DMS53 treated with DMSO at 0.1 percent for 48 hours (cell line): ENCODE measurements at regions not wholly inside any gene's neighbourhood (a gene's known extent, or its start where the extent isn't known, plus 50 kb on each side); places are given as distances from the start of the nearest gene placed in this dataset.
A peak's percentile ranks its signal among the peaks of the same experiment; 100 is the strongest.

Experiments
- DNase-seq: peaks from one replicate; lab custom pipeline; 2025; ENCODE audit not compliant: unreplicated experiment; lab: John Stamatoyannopoulos, UW

DNA sequence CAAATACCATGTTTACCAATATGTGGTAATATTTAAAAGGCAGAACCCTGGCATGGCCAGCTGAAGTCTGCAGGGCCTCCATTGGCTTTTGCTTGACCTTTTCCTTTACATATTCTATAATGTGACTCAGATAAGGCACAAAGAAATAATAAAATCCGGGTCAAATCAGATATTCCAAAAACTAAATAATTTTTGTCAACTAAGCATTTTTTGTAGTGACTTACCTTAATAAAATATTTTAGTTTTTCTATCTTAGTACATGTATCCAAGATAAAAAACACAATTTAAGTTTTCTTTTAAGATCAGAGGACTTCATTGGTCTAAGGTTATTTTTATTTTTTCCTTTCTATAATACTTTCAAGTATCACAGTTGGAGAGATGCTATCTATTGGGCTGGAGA lies 179.4 kb upstream of the ADAMTS5 start:
- DNase-seq: no peak

DNA sequence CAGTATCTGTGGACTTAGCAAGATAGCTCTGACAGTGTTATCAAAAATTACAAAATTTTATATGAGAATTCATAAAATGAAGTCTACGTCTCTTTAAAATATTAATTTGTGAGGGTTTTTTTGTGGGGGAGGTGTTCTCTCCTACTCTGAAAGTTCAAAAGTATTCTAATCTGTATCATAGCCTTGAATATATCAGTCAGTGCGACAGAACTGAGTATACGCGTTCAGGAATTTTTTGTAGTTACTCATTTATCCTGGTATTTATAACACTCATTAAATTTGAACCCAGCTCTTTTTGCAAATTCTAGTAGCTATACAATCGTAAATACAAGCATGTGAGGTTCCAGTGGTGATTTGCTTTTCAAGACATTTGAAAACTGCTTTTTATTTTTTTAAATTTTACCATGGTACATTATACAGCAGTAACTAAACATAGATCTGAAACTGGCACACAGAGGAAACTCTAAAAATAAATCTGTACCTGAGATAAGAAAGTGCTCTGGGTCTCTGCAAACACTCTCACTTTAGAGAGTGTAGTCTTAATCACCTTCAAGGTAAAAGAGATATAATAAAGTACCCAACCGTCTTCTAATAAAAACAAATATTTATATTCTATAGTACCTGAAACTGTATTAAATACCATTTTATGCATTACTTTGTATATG lies 178.4 kb upstream of the ADAMTS5 start:
- DNase-seq: no peak

DNA sequence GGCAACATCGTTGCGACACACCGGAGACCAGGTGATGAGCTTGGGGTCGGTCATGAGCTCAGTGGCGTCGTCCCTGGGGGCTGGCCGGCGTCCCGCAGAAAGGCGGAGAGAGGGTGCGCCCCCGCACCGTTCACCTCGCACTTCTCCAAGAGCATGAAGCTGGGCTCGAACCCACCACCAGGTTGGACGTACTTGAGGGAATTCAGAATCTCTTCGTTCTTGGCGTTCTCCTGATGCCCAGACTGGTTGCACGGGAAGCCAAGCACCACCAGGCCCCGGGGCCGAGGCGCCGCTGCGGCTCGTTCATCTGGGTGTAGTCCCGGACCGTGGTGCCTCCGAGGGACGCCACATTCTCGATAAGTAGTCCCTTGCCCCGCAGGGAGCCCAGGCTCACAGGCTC lies 176.6 kb upstream of the ADAMTS5 start:
- DNase-seq: no peak

DNA sequence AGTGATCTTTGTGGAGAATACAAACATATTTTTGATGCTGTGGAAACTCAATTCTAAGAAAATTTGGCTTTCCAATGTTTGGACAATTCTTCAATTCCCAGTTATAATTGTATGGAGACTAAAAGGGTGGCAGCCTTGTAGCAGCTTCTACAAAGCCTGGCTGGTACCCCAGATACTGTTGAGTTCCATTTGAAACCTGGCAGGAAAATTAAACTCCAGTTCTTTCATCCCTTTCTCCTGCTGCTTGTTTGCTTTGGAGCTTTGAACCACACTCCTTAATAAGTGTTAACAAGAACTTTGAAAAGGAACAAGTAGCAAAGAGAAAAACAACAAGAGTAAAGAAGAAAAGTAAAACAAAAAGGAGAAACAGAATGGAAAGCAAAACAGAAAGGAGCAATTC lies 172.6 kb upstream of the ADAMTS5 start:
- no peak for DNase-seq

DNA sequence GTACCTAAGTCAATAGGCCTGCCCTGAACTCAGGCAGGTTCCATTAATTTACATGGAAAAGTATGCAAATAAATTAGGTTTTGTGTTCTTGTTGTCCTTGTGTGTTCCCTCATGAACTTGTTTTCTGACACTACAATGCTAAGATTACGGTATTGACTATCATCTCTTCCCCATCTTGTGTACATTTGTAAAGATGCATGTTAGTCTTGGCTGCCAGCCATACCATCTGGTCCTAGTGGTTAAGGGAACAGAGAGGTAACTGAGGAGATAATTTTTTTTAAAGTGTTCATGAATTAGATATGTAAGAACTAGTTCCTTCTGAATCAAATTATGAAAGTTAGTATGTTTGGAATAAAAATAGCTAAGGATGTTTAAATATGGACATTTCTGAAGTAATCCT lies 167.6 kb upstream of the ADAMTS5 start:
- DNase-seq: peak; percentile 67

DNA sequence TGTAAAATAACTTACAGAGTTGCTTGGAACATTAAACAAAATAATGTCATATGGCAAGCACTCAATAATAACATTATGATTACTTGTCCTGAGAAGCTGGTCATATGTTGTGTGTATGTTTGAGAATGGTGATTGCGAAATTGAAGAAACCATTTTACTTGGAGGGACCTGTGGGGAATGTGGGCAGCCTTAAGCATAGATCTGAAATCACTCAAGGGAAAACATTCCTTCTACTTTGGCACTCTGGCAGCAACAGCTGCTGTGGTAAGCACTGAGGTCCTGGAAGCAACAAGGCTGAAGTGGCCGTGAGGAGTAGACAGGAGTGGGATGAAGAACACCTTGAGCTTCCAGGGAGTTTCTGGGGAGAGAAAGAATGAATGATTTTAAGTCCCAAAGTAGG lies 165.4 kb upstream of the ADAMTS5 start:
- DNase-seq: no peak

DNA sequence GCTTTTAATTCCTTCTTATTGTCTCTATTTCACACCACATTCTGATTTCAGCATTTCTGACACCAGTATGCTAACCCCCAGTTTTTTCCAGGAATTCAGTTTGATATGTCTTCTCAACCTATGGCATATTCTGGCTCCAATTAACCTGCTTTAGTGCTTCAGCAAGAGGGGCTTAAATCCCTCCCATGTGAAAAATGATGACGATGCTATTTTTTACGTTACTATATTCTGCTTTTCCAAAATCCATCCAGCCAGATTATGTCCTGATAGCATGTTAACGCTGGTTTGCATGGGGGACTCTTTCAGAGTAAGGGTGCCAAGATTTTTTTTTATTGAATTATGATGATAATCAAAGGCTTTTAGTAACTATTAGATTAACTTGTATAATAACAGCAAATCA lies 163.3 kb upstream of the ADAMTS5 start:
- no peak for DNase-seq

DNA sequence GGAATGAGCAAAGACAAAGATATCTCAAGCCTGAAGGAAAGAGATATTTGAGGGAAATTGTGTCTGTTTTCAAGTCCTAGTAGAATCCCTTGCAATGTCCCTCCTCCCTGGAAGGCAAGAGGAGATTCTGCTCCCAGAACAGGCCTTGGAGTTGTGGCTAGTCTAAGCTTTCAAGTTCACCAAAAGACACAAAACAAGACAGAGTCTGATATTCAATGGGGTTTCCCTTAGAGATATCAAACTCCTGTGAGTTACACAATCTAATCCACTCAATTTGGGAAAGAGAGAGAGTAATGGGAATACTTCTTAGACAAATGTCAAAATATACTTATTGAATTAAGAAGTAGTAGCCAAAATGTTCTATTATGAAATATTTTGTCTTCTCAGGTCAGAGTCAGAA lies 162.8 kb upstream of the ADAMTS5 start:
- no peak for DNase-seq

DNA sequence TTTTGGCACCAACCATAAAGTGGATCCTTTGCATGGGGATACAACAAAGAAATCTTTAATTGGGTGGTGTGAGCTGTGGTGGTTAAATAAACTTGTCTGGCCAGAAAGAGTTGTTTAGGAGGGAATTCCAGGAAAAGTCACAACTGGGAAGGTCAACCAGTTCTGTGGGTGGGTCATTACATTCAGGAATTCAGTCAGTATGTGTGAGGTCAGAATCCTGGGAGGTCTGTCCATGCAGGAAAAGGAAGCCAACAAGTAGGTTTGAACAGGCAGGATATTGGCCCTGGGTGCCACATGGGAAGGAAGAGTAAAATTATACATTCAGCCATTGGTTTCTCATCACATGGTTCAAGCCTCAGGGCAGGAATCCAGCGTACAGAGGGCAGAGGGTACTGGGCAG lies 162.3 kb upstream of the ADAMTS5 start:
- no peak for DNase-seq

DNA sequence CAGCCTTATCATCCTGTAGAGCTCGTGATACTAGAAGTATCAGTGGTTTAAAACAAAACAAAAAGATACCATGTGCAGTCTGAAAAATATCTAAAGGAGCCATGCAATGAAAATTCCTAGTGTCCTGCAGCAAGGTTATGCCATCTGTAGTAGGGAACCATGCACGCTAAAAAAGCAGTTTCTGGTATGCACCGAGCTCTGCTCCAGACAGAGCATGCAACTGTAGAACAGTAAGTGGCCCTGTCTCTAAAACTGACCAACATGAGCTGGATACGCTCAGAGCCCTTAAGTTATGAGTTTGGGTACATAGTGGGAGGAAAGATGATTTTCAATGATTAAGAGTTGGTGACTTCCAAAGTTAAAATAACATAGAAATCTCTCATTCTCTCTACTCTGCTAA lies 159.3 kb upstream of the ADAMTS5 start:
- DNase-seq: no peak

DNA sequence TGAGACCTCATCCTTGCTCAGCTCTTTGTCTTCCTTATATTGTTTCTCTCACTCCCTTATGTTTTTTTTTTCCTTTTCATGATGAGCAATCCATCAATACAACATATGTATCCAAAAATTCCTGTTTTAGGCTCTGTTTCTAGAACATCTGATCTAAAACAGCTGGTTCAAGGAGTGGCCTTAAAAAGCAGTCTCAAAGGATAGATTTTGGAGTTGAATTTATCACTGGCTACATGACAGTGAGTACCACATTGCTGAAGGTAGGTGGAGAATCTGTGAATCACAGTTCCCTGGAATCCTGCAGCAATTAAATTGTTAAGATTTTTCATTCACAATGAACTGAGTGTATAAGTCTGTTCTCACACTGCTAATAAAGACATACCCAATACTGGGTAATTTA lies 155.8 kb upstream of the ADAMTS5 start:
- no peak for DNase-seq

DNA sequence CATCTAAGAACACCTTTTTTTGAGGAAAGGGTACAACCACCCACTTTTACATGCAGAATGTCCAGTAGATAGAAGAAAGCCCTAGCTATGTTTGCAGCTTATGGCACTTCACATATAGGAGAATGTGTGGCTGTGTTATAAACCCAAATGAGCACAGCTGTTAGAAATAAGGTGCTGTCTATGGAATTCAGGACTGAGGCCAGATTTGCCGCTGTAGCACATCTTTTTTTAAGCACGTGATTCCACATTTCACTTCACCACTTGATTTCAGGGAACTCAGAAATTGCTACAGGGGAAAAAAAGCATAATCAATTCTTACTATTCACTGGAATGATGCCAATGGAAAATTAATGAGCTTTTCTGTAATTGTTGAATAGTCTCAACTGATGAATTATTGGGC lies 147.2 kb upstream of the ADAMTS5 start:
- DNase-seq: no peak

DNA sequence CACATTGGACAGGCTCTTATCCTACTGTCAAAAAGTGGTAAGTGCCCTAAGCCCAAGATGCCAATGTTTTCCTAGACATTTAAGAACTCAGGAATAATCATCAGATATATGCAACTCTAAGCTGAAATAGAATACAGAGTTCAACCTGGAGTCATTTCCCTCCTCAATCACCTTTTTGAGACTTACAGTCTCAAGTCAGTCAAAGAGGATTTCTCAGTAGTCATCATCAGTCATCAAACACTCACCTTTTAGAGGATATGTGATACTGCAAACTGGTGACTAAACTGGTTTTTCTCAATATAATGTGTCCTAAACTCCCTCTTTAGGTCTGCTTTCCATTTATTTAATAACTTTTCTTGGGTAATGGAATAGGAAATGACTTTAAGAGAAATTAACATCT lies 145.3 kb upstream of the ADAMTS5 start:
- DNase-seq: peak; percentile 3

DNA sequence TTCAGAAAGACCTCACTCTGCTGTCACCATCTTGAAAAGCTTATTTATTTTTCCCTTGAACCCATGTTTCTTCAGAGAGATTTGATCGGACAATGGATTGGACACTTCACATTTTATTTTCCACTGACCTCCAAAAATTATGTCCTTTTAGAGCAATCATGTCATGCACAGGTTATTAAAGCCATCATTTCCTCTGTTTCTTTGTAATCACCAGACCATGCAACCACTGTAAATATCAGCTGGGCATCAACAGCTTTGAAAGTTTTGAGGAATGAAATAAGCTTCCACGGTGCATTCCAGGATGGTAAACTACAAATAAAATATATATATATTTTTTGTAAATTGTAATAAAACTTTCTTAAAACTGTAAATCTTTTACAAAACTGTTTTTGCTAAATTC lies 144.1 kb upstream of the ADAMTS5 start:
- no peak for DNase-seq

DNA sequence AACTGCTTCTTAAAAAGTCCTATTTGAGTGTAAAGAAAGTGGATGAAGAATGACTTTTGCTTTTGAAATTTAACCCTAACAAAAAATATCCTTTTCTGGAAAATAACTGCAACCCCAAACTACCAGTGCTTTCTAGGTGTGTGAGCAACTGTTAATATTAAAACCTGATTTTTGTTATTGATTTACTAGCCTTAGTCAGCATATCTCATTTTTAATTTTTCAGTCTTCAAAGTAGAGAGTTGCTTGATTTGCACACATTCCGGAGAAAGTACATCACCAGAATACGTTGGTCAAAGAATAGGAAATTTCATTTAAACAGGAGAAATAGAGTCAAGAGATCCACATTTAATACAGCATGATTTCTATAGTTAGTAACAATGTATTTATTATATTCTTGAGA lies 141.8 kb upstream of the ADAMTS5 start:
- no peak for DNase-seq

DNA sequence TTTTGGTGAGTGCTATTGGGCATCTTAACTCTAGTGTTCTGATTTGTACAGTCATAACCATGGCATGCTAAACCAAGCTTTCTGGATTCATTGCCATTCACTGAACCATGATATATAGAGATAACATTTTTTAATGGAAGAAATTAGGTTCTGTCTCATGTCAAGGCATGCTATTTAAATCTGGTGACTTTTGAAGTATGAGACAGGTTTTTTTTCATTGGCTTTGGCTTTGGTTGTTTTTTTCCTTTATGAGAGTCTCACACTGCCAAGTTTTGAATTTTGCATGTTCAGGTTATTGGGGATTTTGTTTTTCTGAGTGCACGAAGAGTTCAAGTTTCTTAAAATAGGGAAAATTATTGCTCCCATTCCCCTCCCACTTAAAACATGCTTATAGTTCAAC lies 141.3 kb upstream of the ADAMTS5 start:
- no peak for DNase-seq

DNA sequence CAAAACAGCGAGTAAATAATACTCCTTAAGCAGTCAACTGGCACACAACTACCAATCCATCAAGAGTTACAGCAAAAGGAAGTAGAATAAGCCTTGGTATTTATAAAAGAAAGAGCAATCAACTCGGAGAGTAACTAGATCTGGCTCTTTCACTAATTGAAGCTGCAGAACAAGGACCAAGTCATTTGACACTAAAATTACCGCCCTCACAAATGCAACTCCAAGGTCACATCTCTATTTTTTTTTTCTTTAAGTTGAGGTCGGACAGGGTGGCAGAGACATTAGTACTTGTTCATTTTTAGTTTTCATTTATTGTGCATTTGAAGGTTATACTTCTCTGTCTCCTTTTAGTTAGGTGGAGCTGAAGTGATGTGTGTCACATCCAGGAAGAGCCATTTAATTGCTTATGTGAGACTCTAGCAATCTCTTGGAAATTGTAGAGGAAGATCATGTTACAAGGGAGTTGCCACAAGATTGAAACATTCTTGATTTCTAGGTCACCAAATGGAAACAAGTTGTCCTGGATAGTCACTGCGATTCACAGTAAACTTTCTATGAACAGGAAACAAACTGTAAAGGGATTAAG lies 138.1 kb upstream of the ADAMTS5 start:
- no peak for DNase-seq

DNA sequence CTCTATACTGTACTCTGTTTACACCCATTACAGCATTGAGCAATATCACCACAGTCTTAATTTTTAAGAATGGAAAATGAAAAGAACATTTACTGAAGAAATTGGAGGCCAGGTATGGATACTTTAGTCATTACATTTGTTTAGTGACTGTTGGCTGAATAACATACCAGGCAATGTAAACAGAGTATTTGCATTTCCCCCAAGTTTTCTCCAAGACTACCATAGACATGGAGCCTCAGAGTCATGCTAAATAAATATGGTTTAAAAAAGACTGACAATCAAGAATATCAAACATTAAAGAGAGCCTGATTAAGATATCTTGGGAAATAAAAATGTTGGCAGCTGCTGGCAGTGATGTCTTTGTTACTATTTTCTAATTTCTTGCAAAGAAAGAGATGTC lies 136.9 kb upstream of the ADAMTS5 start:
- DNase-seq: no peak

DNA sequence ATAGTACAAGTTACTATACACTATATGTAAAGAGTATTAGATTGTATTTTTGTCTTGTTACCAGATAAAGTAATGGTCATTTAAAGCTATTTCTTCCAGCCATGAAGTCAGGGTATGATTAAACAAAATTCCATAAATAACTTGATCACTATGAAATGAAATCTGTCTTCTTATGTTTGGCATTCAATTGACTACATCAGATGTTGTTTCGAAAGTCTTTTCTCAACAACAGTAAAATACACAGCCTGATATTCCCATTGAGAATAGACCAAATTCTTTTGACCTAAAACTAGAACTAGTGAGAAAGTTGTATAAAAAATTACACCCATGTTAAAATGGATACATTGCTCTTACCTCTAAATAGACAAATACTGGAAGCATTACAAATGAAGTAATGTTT lies 134.6 kb upstream of the ADAMTS5 start:
- DNase-seq: no peak

DNA sequence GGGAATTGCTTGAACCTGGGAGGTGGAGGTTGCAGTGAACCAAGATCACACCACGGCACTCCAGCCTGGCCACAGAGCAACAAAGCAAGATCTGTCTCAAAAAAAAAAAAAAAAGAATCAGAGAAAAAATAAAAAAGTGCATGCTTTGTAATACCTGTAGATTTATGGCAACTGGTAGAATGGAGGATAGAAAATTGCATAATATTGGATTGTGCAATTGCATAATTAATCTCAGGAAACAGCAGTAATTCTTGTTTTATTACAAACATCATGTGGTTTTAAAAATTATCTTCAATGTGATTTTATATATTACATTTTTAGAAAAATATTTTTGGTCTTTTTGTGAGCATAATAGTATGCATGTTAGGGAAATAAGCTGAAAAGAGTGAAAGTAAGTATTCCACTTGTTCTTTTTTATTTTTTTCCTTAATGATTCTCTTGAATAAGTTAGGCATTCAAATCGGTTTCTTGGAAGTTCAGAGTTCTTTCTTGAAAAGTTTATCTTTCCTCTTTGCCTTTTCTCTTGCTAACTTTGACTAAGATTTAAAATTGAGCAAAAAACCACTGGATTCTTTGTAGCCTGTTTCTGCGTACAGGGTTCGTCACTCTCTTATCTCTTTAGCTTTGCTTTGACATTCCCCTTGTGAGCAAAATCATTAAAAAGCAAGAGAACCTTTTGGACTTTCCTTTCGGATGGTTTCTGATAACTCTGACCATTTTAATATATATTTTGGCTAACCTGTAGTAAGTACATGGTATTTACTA lies 127.5 kb upstream of the ADAMTS5 start:
- no peak for DNase-seq

DNA sequence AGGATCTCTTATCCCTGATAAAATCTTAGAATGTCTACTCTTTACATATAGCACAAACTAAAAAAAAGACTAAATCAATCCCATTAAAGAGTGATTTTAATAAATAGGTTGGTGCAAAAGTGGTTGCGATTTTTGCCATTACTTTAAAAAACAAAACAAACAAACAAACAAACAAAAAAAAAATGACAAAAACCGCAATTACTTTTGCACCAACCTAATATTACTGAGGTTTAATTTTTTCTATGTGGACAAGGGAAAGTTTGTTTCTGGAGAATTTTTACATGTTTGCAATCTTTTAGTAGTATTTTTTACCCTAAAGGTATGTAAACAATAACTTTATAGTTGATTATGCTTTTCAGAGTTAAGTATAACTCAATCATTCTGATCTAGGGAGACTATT lies 119.7 kb upstream of the ADAMTS5 start:
- DNase-seq: no peak

DNA sequence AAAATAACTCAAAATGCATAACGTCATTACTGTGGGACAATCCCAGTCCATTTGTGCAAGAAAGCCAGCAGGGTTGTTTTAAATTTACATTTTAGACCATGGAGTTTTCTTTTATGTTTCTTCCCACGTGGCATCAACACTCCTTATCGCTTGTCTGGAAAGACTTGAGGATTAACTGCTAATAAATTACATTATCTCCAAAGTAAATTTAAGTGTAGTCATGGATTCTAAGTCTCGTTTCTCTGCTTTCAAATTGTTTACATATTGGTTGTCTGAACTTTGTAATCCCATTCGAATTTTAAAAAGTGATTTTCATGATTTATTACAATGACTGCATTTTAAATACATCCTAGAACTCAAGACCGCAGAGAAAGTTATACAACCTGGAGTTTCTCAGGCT lies 119.3 kb upstream of the ADAMTS5 start:
- no peak for DNase-seq

DNA sequence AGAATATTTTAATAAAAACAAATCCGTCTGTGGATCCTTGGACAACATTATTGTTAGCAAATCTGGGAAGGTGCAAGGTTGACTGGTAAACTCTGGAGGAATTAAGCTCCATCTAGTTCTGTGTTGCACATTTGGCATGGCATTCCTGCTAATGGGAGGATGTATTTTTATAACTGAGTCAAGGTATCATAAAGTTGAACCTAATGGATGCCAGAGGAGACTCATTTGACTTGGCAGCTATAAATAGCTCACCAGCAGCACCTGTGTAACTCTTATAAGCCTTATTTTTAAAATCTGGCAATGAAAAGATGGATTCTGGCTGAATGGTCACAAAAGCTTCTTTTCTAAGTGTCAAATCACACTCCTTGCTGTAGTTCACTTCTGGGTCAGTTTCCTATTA lies 118.5 kb upstream of the ADAMTS5 start:
- no peak for DNase-seq
